ENCODE measurements at regions not wholly inside any gene's neighbourhood (a gene's known extent, or its start where the extent isn't known, plus 50 kb on each side); places are given as distances from the start of the nearest gene placed in this dataset.

DNA sequence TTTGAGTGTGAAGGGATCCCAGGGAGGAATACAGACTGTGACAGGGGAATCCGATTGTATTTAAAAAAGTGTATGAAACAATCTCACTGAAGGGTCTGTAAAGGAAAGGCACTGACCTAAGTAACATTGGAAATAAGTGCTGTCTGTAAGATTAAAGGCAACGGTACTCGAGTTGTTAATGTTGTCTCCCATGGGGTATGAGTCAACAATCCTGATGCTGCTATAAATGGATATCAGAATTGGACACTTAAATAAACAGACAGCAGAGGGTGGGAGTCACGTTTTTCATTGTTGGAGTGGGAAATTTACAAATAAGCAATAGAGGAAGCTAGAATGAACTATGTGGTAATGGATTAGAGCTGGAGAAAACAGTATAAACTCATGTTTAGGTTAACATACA is 452.4 kb upstream of the RGPD4 start:
- Histone ChIP-seq H3K4me3 (ENCODE audit: low read depth, low read length) (no peak overlapping the region), H3K36me3 (ENCODE audit: control insufficient read depth, insufficient read depth, low read length) (no peaks in the 10 kb centered on the region), H3K9ac (ENCODE audit: low read length) (no peak overlapping the region), H3K4me1 (ENCODE audit: control insufficient read depth, insufficient read depth, low read length) (no peaks in the 10 kb centered on the region), H3K27ac (ENCODE audit: low read depth, low read length) (no peak overlapping the region), H3K9me3 (ENCODE audit: control insufficient read depth, insufficient read depth, low read depth, low read length) (peaks cover 2% of the 10 kb centered on the region; the same call in 1 of the 2 replicates), H3K27me3 (ENCODE audit: control insufficient read depth, insufficient read depth, low read length) (no peaks in the 10 kb centered on the region)

DNA sequence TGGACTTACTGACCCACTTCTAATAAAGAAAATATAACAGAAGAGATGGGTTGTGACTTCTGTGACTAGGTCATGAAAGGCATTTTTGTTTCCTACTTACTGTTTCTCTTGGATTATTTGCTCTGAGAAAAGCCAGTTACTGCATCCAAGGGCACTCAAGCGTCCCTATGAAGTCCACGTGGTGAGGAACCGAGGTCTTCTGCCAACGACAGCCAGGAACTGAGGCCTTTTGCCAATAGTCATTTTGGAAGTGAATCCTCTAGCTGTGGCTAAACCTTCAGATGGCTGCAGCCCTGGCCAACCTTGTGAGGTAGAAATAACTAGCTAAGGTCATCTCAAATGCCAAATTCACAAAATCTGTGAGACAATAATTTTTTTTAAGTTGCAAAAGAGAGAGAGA is 449.8 kb upstream of the RGPD4 start:
- no peak overlapping the region for H3K9ac ChIP-seq (ENCODE audit: low read length)
- H3K27ac ChIP-seq (ENCODE audit: low read depth, low read length): no peak overlapping the region
- H3K4me3 ChIP-seq (ENCODE audit: low read depth, low read length): no peak overlapping the region
- H3K36me3 ChIP-seq (ENCODE audit: control insufficient read depth, insufficient read depth, low read length): no peaks in the 10 kb centered on the region
- H3K9me3 ChIP-seq (ENCODE audit: control insufficient read depth, insufficient read depth, low read depth, low read length): peaks cover 12% of the 10 kb centered on the region
- H3K4me1 ChIP-seq (ENCODE audit: control insufficient read depth, insufficient read depth, low read length): no peaks in the 10 kb centered on the region
- H3K27me3 ChIP-seq (ENCODE audit: control insufficient read depth, insufficient read depth, low read length): no peaks in the 10 kb centered on the region

DNA sequence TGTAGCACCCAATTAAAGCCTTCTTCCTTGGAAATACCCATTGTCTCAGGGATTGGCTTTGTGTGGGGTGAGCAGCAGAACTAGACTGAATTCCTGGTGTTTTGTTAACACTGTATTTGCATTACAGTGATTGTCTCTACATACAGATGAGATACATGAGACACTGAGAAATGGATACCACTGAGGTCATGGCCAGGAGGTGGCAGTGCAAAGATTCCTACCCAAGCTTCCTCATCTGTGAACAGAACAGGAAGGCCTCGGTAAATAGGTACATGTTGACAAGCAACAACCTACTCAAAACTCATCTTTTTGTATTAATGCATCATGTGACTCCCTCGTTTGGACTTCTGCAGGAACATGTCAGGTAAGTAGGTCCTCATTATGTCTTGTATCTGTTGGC is 445.8 kb upstream of the RGPD4 start:
- Histone ChIP-seq H3K27me3 (ENCODE audit: control insufficient read depth, insufficient read depth, low read length) (no peaks in the 10 kb centered on the region), H3K27ac (ENCODE audit: low read depth, low read length) (no peak overlapping the region), H3K9me3 (ENCODE audit: control insufficient read depth, insufficient read depth, low read depth, low read length) (peaks cover 12% of the 10 kb centered on the region)

DNA sequence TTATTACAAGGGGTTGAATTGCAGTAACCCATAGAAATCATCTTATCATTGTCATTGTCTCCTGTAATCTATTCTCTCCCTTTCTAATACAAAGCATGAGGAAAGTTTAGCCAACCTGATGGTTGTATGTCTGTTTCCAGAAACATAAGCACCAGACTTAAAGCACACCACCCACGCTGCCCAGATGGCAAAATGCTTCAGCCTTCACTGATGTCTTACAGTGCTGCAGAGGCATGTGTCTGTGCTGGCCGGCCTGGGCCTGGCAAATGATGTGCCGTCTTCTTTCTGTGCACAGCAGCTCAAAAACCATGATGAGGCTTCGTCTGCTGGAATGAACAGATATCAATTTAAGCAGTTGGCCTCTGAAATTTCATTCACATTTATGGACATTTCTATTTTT is 443.0 kb upstream of the RGPD4 start:
- Histone ChIP-seq H3K9me3 (ENCODE audit: control insufficient read depth, insufficient read depth, low read depth, low read length) (peaks cover 19% of the 10 kb centered on the region), H3K36me3 (ENCODE audit: control insufficient read depth, insufficient read depth, low read length) (no peaks in the 10 kb centered on the region), H3K4me1 (ENCODE audit: control insufficient read depth, insufficient read depth, low read length) (no peaks in the 10 kb centered on the region), H3K27ac (ENCODE audit: low read depth, low read length) (no peak overlapping the region), H3K4me3 (ENCODE audit: low read depth, low read length) (no peak overlapping the region), H3K9ac (ENCODE audit: low read length) (no peak overlapping the region), H3K27me3 (ENCODE audit: control insufficient read depth, insufficient read depth, low read length) (no peaks in the 10 kb centered on the region)

More for the DNA sequence above, 445.8 kb upstream of the RGPD4 start:
- Histone ChIP-seq H3K9ac (ENCODE audit: low read length) (no peak overlapping the region), H3K4me3 (ENCODE audit: low read depth, low read length) (no peak overlapping the region), H3K4me1 (ENCODE audit: control insufficient read depth, insufficient read depth, low read length) (no peaks in the 10 kb centered on the region), H3K36me3 (ENCODE audit: control insufficient read depth, insufficient read depth, low read length) (no peaks in the 10 kb centered on the region)

DNA sequence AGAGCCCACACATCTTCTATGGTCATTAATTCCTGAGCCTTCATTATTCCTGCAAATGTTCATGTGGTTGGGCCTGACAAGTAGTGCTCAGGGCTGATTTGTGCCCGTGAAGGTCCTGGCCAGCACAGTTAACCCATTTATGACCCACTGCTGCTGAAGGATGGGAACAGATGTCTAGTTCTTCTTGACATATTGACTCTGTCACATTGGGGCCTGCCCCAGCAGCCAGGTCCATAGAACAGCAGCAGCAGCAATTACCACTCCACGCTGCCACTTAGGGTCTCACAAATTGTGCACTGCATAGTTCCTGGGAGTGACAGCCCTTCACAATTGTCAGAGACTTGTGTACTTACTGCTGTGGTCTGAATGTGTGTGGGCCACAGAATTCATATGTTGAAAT is 442.3 kb upstream of the RGPD4 start:
- no peaks in the 10 kb centered on the region for H3K36me3 ChIP-seq (ENCODE audit: control insufficient read depth, insufficient read depth, low read length)
- H3K27ac ChIP-seq (ENCODE audit: low read depth, low read length): no peak overlapping the region
- H3K4me1 ChIP-seq (ENCODE audit: control insufficient read depth, insufficient read depth, low read length): no peaks in the 10 kb centered on the region
- H3K27me3 ChIP-seq (ENCODE audit: control insufficient read depth, insufficient read depth, low read length): no peaks in the 10 kb centered on the region
- H3K4me3 ChIP-seq (ENCODE audit: low read depth, low read length): no peak overlapping the region
- H3K9ac ChIP-seq (ENCODE audit: low read length): no peak overlapping the region
- peaks cover 19% of the 10 kb centered on the region for H3K9me3 ChIP-seq (ENCODE audit: control insufficient read depth, insufficient read depth, low read depth, low read length)

DNA sequence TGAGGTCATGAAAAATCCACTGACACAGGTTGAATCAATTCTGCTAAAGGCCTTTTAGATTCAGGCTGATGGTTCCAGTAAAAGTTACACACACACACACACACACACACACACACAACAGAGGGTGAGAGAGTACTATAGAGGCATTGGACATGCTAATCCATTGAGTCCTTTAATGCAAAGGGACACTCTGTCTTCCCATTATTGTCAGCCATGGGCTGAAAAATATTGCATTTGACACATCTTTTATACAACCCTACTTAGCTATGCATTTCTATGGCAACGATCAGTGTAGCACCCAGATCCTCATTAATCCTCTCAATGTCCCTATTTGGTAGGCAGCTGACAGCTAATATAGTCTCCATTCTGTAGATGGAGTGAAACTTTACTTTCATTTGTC is 440.8 kb upstream of the RGPD4 start:
- Histone ChIP-seq H3K36me3 (ENCODE audit: control insufficient read depth, insufficient read depth, low read length) (no peaks in the 10 kb centered on the region), H3K4me1 (ENCODE audit: control insufficient read depth, insufficient read depth, low read length) (no peaks in the 10 kb centered on the region), H3K27me3 (ENCODE audit: control insufficient read depth, insufficient read depth, low read length) (no peaks in the 10 kb centered on the region), H3K9me3 (ENCODE audit: control insufficient read depth, insufficient read depth, low read depth, low read length) (peaks cover 10% of the 10 kb centered on the region), H3K4me3 (ENCODE audit: low read depth, low read length) (no peak overlapping the region), H3K9ac (ENCODE audit: low read length) (no peak overlapping the region), H3K27ac (ENCODE audit: low read depth, low read length) (no peak overlapping the region)

DNA sequence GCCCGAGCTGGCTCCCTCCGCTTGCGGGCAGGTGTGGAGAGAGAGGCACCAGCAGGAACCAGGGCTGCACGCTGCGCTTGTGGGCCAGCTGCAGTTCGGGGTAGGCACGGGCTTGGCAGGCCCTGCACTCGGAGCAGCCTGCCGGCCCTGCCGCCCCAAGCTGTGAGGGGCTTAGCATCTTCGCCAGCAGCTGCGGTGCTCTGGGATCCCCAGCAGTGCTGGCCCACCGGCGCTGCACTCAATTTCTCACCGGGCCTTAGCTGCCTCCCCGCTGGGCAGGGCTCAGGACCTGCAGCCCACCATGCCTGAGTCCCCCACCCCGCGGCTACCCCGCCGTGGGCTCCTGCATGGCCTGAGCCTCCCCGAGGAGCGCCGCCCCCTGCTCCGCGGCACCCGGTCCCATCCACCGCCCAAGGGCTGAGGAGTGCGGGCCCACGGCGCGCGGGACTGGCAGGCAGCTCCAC is 434.4 kb upstream of the RGPD4 start:
- Histone ChIP-seq H3K4me3 (ENCODE audit: low read depth, low read length) (no peak overlapping the region), H3K27ac (ENCODE audit: low read depth, low read length) (no peak overlapping the region), H3K9ac (ENCODE audit: low read length) (no peak overlapping the region), H3K27me3 (ENCODE audit: control insufficient read depth, insufficient read depth, low read length) (no peaks in the 10 kb centered on the region), H3K36me3 (ENCODE audit: control insufficient read depth, insufficient read depth, low read length) (no peaks in the 10 kb centered on the region), H3K4me1 (ENCODE audit: control insufficient read depth, insufficient read depth, low read length) (no peaks in the 10 kb centered on the region), H3K9me3 (ENCODE audit: control insufficient read depth, insufficient read depth, low read depth, low read length) (peaks cover 9% of the 10 kb centered on the region)

DNA sequence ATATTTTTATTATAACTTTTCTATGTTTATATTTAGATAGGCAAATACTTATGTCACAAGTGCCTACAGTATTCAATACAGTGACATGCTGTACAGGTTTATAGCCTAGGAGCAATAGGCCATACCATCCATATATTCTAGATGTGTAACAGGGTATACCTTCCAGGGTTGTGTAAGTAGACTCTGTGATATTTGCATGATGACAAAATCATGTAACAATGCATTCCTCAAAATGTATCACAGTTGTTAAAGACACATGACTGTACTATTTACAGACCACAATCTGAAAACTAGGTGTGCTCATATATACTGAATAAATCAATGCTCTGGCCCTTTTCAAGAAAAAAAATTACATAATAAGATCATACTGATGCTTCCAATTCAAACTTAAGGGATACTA is 433.2 kb upstream of the RGPD4 start:
- H3K27me3 ChIP-seq (ENCODE audit: control insufficient read depth, insufficient read depth, low read length): no peaks in the 10 kb centered on the region
- no peak overlapping the region for H3K9ac ChIP-seq (ENCODE audit: low read length)
- no peaks in the 10 kb centered on the region for H3K36me3 ChIP-seq (ENCODE audit: control insufficient read depth, insufficient read depth, low read length)
- H3K27ac ChIP-seq (ENCODE audit: low read depth, low read length): no peak overlapping the region
- peaks cover 3% of the 10 kb centered on the region for H3K9me3 ChIP-seq (ENCODE audit: control insufficient read depth, insufficient read depth, low read depth, low read length)
- H3K4me1 ChIP-seq (ENCODE audit: control insufficient read depth, insufficient read depth, low read length): no peaks in the 10 kb centered on the region
- H3K4me3 ChIP-seq (ENCODE audit: low read depth, low read length): no peak overlapping the region

DNA sequence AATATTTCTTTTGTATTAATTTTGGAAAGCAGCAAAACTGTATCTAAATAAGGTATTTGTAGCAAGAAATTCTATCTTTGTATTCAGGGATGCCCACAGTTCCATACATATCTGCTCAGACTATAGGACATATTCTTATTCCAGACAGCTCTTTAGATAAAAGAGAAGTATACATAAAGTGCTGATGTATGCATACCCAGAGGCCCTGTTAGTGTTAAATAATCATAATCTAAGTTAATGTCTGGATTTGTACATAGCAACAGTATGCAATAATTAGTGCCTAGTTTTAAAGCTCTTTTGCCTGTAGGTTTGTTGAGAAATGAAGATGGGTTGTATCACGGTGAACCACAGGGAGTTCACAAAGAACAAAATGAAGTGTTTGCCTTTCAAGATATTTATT is 428.0 kb upstream of the RGPD4 start:
- Histone ChIP-seq H3K27me3 (ENCODE audit: control insufficient read depth, insufficient read depth, low read length) (no peaks in the 10 kb centered on the region), H3K4me1 (ENCODE audit: control insufficient read depth, insufficient read depth, low read length) (no peaks in the 10 kb centered on the region), H3K9ac (ENCODE audit: low read length) (no peak overlapping the region), H3K9me3 (ENCODE audit: control insufficient read depth, insufficient read depth, low read depth, low read length) (no peaks in the 10 kb centered on the region), H3K27ac (ENCODE audit: low read depth, low read length) (no peak overlapping the region), H3K36me3 (ENCODE audit: control insufficient read depth, insufficient read depth, low read length) (no peaks in the 10 kb centered on the region), H3K4me3 (ENCODE audit: low read depth, low read length) (no peak overlapping the region)

DNA sequence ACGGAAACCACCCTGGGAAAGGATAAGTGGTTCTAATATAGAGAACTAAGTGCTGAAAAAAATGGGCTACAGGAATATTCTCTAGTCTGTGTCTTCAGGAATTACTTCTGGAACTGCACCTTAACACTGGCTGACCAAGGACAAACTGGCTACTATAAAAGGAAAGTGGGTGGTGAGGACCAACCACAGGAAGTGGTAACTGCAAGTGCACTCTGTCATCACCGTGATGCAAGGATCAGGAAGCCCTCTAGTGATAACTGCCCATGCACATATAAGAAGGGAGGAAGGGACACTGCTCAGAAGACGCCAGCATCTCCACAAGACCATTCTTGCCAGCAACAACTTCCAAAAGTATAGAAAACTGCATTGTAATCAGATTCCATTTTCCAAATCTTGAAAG is 424.4 kb upstream of the RGPD4 start:
- Histone ChIP-seq H3K27me3 (ENCODE audit: control insufficient read depth, insufficient read depth, low read length) (no peaks in the 10 kb centered on the region), H3K9ac (ENCODE audit: low read length) (no peak overlapping the region), H3K9me3 (ENCODE audit: control insufficient read depth, insufficient read depth, low read depth, low read length) (no peaks in the 10 kb centered on the region), H3K36me3 (ENCODE audit: control insufficient read depth, insufficient read depth, low read length) (no peaks in the 10 kb centered on the region), H3K4me1 (ENCODE audit: control insufficient read depth, insufficient read depth, low read length) (no peaks in the 10 kb centered on the region), H3K27ac (ENCODE audit: low read depth, low read length) (no peak overlapping the region), H3K4me3 (ENCODE audit: low read depth, low read length) (no peak overlapping the region)

DNA sequence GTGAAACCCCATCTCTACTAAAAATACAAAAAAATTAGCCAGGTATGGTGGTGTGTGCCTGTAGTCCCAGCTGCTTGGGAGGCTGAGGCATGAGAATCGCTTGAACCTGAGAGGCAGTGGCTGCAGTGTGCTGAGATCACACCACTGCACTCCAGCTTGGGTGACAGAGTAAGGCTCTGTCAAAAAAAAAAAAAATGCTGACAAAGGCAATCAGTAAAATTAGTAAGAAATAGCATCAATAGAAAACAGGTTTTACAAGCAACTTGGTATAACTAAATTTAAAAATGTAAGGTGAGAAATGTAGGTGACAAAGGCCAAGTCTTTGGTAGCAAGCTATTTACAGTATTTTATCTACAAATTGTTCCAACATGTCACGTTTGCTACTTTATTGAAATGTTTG is 421.4 kb upstream of the RGPD4 start:
- Histone ChIP-seq H3K4me3 (ENCODE audit: low read depth, low read length) (no peak overlapping the region), H3K9ac (ENCODE audit: low read length) (no peak overlapping the region), H3K9me3 (ENCODE audit: control insufficient read depth, insufficient read depth, low read depth, low read length) (no peaks in the 10 kb centered on the region), H3K27ac (ENCODE audit: low read depth, low read length) (no peak overlapping the region), H3K36me3 (ENCODE audit: control insufficient read depth, insufficient read depth, low read length) (no peaks in the 10 kb centered on the region), H3K27me3 (ENCODE audit: control insufficient read depth, insufficient read depth, low read length) (no peaks in the 10 kb centered on the region), H3K4me1 (ENCODE audit: control insufficient read depth, insufficient read depth, low read length) (no peaks in the 10 kb centered on the region)

DNA sequence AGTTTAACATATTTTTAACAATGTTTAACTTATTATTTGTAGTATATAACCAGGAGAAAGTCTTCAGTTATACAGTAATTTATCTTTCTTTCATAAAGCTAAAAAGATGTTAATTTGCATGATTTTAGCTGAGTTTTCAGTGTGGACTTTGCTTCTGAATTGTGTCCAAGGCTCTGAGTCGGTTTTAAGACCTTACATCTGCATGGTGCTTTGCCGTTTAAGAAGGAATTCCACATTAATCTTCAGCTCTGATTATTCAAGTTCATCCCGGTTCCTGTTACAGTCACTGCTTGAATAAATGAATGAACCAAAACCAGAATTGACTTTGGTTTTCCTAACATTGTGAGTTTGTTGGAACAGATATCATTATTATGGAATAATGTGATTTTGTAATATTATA is 419.7 kb upstream of the RGPD4 start:
- no peaks in the 10 kb centered on the region for H3K36me3 ChIP-seq (ENCODE audit: control insufficient read depth, insufficient read depth, low read length)
- H3K4me1 ChIP-seq (ENCODE audit: control insufficient read depth, insufficient read depth, low read length): no peaks in the 10 kb centered on the region
- no peak overlapping the region for H3K4me3 ChIP-seq (ENCODE audit: low read depth, low read length)
- H3K9me3 ChIP-seq (ENCODE audit: control insufficient read depth, insufficient read depth, low read depth, low read length): no peaks in the 10 kb centered on the region
- H3K9ac ChIP-seq (ENCODE audit: low read length): no peak overlapping the region
- H3K27me3 ChIP-seq (ENCODE audit: control insufficient read depth, insufficient read depth, low read length): no peaks in the 10 kb centered on the region
- no peak overlapping the region for H3K27ac ChIP-seq (ENCODE audit: low read depth, low read length)
